Stimulated activated naive B cell treated with anti-CD40 and anti-IgM and Interleukin-4, amounts not matched to agents 10 μg/mL and 1 μg/mL and 100 μg/mL, for 72 hours (primary cell): ENCODE measurements at regions not wholly inside any gene's neighbourhood (a gene's known extent, or its start where the extent isn't known, plus 50 kb on each side); places are given as distances from the start of the nearest gene placed in this dataset.
"Not testable (repeated sequence)": the region's sequence is repeated elsewhere in the genome, so short reads cannot be mapped to it uniquely, and the experiment has no call there.

Experiments used
- ATAC-seq, 2 donors: fragments of 150-1000 bp; cut with Tn5 transposase; replicated peaks; 2 replicates each; pipeline ENCODE4 v1.10.0; 2021; ENCODE audit warnings: moderate library complexity in 1 of 2
- DNase-seq: peaks from one replicate; pipeline ENCODE4 v3.0.0; 2021
- H3K27ac Mint-ChIP-seq: one replicate; pipeline ENCODE4 v1.8.0; 2022; ENCODE audit warnings: mild to moderate bottlenecking, mixed read lengths
- H3K27me3 Mint-ChIP-seq, 2 donors: one replicate each; pipeline ENCODE4 v1.8.0; 2022; ENCODE audit warnings: mixed read lengths in 2 of 2
- H3K36me3 Mint-ChIP-seq, 2 donors: one replicate each; pipeline ENCODE4 v1.8.0; 2022; ENCODE audit warnings: mixed read lengths in 2 of 2, mild to moderate bottlenecking in 1 of 2
- H3K4me1 Mint-ChIP-seq, 2 donors: one replicate each; pipeline ENCODE4 v1.8.0; 2022; ENCODE audit warnings: mixed read lengths in 2 of 2, mild to moderate bottlenecking in 1 of 2
- H3K4me3 Mint-ChIP-seq, 2 donors: one replicate each; pipeline ENCODE4 v1.8.0; 2022; ENCODE audit warnings: mild to moderate bottlenecking in 2 of 2, mixed read lengths in 2 of 2, moderate library complexity in 1 of 2
- H3K9me3 Mint-ChIP-seq, 2 donors: one replicate each; pipeline ENCODE4 v1.8.0; 2022; ENCODE audit warnings: mixed read lengths in 2 of 2, mild to moderate bottlenecking in 1 of 2

DNA sequence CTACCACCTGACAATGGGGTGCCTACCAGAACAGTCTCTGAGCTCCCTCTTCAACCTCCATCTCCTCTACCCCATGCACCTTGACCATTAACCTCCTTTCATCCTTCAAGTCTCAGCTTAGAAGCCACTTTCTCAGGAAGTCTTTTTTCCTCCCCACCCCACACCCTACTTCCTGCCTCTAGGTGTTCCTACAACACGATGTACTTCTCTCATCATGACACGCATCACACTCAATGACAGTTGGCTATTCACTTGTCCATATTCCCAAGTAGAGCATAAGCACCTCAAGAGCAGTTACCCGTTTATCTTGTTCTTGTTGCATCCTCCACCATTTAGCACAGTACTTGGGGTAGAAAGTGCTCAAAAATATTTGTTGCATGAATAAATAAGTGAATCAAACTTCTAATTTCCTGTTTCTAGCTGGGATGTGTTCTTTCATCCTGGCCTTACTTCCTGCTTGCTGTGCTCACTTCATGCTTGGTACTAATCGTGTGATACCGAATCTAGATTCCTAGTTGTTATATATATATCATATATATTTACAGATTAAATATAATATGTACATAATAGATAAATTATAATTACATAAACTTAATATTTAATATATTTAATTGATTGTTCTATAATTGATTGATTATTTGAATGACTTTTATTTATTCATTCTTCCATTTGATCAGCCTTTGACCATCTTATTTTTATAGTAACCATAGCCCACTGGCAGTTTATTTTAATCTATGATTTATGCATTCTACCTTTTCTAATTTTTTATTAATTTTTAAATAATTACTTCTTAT lies 177.5 kb upstream of the TMEM45B start:
- H3K27ac Mint-ChIP-seq = no peak overlapping the region
- no peak for DNase-seq

DNA sequence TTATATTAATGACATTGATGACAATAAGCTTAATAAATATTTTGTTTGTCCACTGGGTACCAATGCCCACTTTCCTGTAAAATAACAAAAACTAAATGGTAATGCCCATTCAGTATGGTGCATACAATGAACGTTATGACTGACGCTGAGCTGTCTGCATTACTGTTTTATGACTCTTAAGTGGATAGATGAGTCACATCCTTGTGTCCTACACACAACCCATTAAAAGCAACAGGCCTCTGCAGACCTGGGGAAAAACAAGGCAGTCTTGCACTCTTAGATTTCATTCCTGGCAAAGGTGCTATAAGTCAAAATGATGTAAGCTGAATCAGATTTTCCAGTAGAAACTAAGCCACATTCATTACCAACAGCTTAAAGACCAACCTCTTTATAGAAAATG lies 176.3 kb upstream of the TMEM45B start:
- H3K27ac Mint-ChIP-seq = no peak overlapping the region
- ATAC-seq (no peak), DNase-seq (no peak)
- peaks cover 1 to 3% of the 10 kb centered on the region in 2 donors for H3K9me3 Mint-ChIP-seq
- no peak overlapping the region for H3K4me3 Mint-ChIP-seq
- no peaks in the 10 kb centered on the region for H3K4me1 Mint-ChIP-seq
- H3K27me3 Mint-ChIP-seq = peaks cover 0 to 9% of the 10 kb centered on the region in 2 donors
- H3K36me3 Mint-ChIP-seq = no peaks in the 10 kb centered on the region

More for the DNA sequence above, 177.5 kb upstream of the TMEM45B start:
- Mint-ChIP-seq H3K27me3 (peaks cover 0 to 8% of the 10 kb centered on the region in 2 donors), H3K4me1 (no peaks in the 10 kb centered on the region), H3K4me3 (no peak overlapping the region), H3K36me3 (no peaks in the 10 kb centered on the region), H3K9me3 (peaks cover 1 to 3% of the 10 kb centered on the region in 2 donors)
- no peak for ATAC-seq

DNA sequence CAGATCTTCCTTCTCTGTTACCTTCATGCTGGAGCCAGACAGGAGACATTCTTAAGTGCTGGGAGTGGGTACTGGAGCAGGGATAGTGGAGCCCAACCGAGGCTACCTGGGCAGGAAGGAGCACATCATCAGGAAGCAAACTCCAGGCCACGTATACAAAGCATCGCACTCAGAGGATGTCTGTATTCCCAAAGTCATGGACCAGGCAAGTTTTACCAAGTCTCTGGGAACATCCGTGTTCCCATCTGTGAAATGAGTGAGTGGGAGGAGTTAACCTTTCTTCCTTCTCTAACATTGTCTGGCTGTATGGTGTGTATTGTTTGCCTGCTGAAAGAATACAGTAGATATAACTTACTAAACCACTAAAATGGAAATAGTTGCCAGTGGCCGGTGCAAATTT lies 175.0 kb upstream of the TMEM45B start:
- H3K9me3 Mint-ChIP-seq = peaks cover 1 to 3% of the 10 kb centered on the region in 2 donors
- no peaks in the 10 kb centered on the region for H3K4me1 Mint-ChIP-seq
- H3K4me3 Mint-ChIP-seq = no peak overlapping the region
- no peaks in the 10 kb centered on the region for H3K36me3 Mint-ChIP-seq
- H3K27me3 Mint-ChIP-seq = peaks cover 2 to 11% of the 10 kb centered on the region in 2 donors
- H3K27ac Mint-ChIP-seq = no peak overlapping the region
- no peak for ATAC-seq
- no peak for DNase-seq

DNA sequence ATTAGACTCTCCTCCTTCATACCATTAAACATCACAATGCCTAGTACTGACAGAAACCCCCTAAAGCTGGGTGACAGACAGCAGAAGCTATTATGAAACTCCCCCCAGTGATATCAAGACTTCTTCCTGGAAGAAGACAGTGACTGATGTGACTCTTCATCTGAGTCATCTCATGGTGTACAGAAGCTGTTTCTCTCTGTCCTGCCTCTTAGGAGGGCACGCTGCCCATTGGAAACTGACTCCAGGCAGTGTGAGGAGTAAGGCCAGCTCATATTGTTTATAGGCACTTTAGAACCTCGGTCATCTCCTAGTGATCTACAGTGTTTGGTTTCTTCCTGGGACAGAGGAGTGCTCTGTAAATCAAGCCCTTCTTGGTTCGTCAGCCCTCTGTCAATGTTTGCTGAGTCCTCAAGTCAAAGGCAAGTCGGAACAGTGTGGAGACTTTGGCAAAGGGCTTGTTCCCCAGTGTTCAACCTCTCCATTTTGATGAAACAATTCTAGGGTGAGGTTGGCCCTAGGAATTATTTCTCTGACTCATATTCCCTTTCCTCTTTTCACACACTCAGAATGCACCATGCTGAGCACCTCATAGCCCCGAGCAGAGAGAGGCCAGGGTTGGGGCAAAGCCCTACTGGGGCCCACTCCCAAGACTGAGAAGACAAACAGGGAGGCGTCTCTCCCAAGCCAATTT lies 172.5 kb upstream of the TMEM45B start:
- Mint-ChIP-seq H3K36me3 (no peaks in the 10 kb centered on the region), H3K27me3 (peaks cover 7 to 13% of the 10 kb centered on the region in 2 donors), H3K4me1 (no peaks in the 10 kb centered on the region), H3K4me3 (no peak overlapping the region), H3K9me3 (peaks cover 0 to 4% of the 10 kb centered on the region in 2 donors), H3K27ac (no peak overlapping the region)
- no peak for DNase-seq
- no peak for ATAC-seq

DNA sequence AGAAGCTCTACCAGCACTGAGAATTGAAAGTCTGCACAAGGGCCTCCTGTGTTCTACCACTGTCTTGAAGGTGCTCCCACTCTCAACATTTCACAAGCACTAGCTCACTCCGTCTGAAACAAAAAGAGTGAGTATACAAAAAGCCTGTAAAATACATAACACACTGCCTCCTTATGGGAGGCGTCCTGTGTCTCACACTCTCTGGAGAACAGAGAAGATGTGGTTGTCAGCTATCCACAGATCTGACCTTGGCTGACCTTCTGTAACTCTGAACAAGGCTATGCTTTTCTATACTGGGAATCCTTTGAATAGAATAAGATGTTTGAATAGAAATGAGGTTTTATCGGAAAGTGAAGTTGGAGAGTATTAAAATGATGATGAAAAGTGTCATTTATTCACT lies 171.3 kb upstream of the TMEM45B start:
- ATAC-seq (no peak), DNase-seq (no peak)
- Mint-ChIP-seq H3K4me3 (no peak overlapping the region), H3K4me1 (no peaks in the 10 kb centered on the region), H3K36me3 (no peaks in the 10 kb centered on the region), H3K27ac (no peak overlapping the region), H3K27me3 (peaks cover 7 to 13% of the 10 kb centered on the region in 2 donors), H3K9me3 (peaks cover 0 to 4% of the 10 kb centered on the region in 2 donors)

DNA sequence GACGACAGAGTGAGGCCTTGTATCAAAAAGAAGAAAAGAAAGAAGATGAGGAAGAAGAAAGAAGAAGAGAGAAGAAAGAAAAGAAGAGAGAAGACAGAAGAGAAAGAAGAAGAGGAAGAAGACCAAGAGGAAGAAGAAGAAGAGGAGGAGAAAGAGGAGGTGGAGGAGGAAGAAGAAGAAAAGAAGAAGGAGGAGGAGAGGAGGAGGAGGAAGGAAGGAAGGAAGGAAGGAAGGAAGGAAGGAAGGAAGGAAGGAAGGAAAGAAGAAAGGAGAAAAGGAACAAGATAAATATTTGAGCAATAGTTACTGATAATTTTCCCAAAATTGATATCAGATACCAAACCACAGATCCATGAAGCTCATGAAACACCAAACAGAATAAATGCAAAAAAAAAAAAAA lies 169.7 kb upstream of the TMEM45B start:
- Mint-ChIP-seq H3K4me3 (no peak overlapping the region), H3K27ac (no peak overlapping the region), H3K36me3 (no peaks in the 10 kb centered on the region), H3K4me1 (no peaks in the 10 kb centered on the region), H3K9me3 (peaks cover 0 to 5% of the 10 kb centered on the region in 2 donors), H3K27me3 (peaks cover 7 to 13% of the 10 kb centered on the region in 2 donors)
- DNase-seq (no peak), ATAC-seq (no peak)

DNA sequence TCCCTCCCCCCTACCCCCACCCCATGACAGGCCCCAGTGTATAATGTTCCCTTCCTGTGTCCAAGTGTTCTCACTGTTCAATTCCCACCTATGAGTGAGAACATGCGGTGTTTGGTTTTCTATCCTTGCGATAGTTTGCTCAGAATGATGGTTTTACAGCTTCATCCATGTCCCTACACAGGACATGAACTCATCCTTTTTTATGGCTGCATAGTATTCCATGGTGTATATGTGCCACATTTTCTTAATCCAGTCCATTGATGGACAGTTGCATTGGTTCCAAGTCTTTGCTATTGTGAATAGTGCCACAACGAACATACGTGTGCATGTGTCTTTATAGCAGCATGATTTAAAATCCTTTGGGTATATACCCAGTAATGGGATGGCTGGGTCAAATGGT lies 165.6 kb upstream of the TMEM45B start:
- peaks cover 13 to 15% of the 10 kb centered on the region in 2 donors for H3K9me3 Mint-ChIP-seq
- not testable (repeated sequence) for H3K4me1 Mint-ChIP-seq

DNA sequence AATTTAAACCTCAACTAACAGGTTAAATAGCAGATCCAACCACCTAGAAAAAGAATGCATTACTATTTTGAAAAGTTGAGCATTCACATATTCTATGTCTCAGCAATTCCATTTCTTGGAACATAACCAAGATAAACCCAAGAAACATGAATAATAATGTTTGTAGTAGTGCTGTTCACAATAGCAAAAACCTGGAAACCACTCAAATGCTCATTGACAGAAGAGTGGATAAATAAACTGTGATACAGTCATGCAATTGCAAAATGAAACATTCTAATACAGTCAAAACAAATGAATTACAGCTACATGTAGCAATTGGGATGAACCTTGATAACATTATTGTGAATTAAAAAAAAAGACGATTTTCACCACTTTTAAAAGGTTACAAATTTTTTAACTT lies 162.8 kb upstream of the TMEM45B start:
- Mint-ChIP-seq H3K27me3 (peaks cover 8 to 19% of the 10 kb centered on the region in 2 donors), H3K9me3 (peaks cover 31% of the 10 kb centered on the region in 2 donors), H3K4me1 (no peaks in the 10 kb centered on the region), H3K4me3 (no peak overlapping the region), H3K36me3 (no peaks in the 10 kb centered on the region), H3K27ac (no peak overlapping the region)
- ATAC-seq (no peak), DNase-seq (no peak)

More for the DNA sequence above, 165.6 kb upstream of the TMEM45B start:
- H3K4me3 Mint-ChIP-seq, H3K27me3 Mint-ChIP-seq, H3K27ac Mint-ChIP-seq, H3K36me3 Mint-ChIP-seq, DNase-seq, ATAC-seq: not testable (repeated sequence)

DNA sequence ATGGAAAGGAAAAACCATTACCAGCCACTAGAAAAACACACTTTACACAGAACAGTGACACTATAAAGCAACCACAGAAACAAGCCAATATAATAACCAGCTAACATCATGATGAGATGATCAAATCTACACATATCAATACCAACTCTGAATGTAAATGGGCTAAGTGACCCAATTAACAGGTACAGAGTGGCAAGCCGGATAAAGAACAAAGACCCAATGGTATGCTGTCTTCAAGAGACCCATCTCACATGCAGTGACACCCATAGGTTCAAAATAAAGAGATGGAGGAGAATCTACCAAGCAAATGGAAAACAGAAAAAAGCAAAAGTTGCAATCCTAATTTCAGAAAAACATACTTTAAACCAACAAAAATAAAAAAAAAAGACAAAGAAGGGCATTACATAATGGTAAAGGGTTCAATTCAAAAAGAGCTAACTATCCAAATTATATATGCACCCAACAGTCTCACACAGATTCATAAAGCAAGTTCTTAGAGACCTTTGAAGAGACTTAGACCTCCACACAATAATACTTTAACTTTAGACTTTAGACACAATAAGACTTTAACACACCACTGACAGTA lies 160.3 kb upstream of the TMEM45B start:
- Mint-ChIP-seq H3K27me3 (peaks cover 8 to 19% of the 10 kb centered on the region in 2 donors), H3K4me3 (no peak overlapping the region), H3K36me3 (no peaks in the 10 kb centered on the region), H3K4me1 (no peaks in the 10 kb centered on the region), H3K27ac (no peak overlapping the region), H3K9me3 (peaks cover 29 to 34% of the 10 kb centered on the region in 2 donors)
- no peak for ATAC-seq
- no peak for DNase-seq

DNA sequence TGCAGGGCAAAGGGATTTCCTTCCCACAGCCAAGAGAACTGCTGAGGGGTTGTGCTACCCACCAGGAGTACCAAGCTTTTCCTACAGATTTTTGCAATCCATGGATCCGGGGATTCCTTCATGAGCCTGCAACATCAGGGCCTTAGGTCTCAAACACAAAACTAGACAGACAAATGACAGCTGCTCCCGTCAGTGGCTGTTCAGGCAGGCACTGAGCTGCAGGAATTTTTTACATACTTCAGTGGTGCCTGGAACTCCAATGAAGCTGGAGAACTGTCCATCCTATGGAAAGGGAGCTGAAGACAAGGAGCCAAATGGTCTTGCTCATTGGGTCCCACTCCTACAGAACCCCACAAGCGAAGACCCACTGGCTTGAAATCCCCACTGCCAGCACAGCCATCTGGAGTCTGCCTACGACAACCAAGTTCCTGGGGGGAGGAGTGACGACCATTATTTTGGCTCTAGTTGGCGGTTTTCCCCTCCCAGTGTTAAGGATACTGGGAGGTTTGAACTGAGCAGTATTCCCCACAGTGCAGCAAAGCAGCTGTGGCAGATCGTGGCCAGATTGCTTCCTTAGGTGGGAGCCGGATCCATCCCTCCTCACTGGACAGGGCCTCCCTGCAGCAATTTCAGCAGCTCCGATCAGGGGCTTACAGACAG lies 157.7 kb upstream of the TMEM45B start:
- ATAC-seq (no peak), DNase-seq (no peak)
- Mint-ChIP-seq H3K9me3 (peaks cover 35 to 38% of the 10 kb centered on the region in 2 donors), H3K4me3 (no peak overlapping the region), H3K27me3 (peaks cover 8 to 19% of the 10 kb centered on the region in 2 donors), H3K27ac (no peak overlapping the region), H3K4me1 (no peaks in the 10 kb centered on the region), H3K36me3 (no peaks in the 10 kb centered on the region)

DNA sequence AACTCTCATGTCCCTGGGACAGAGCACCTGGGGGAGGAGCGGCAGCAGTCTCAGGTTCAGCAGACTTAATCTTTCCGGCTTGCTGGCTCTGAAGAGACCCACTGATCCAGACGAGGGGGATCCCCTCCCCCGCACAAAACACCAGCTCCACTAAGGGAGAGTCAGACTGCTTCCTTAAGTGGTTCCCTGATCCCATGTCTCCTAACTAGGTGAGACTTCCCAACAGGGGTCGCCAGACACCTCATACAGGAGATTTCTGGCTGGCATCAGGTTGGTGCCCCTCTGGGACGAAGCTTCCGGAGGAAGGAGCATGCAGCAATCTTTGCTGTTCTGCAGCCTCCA lies 157.2 kb upstream of the TMEM45B start:
- ATAC-seq = no peak
- no peaks in the 10 kb centered on the region for H3K4me1 Mint-ChIP-seq
- peaks cover 8 to 19% of the 10 kb centered on the region in 2 donors for H3K27me3 Mint-ChIP-seq
- peaks cover 36 to 37% of the 10 kb centered on the region in 2 donors for H3K9me3 Mint-ChIP-seq
- H3K4me3 Mint-ChIP-seq = no peak overlapping the region
- DNase-seq = no peak
- no peaks in the 10 kb centered on the region for H3K36me3 Mint-ChIP-seq
- no peak overlapping the region for H3K27ac Mint-ChIP-seq

DNA sequence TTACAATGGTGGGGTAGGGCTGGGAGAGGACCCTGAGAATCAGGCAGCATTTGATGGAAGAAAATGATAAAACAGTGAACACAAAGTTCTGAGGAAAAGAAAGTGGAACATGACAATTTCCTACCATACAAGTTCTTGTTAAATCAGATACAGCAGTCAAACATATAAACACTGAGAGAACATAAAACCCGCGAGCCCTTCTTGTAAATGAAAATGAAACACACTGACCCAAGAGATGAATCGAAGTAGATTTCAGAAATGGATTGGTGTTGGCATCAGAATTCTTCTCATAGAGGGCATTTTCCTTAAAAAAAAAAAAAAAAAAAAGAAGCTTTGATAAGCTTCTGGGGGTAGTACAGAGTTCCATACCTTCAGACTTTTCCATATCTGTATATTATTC lies 134.7 kb upstream of the TMEM45B start:
- Mint-ChIP-seq H3K9me3 (peaks cover 0 to 3% of the 10 kb centered on the region in 2 donors), H3K27me3 (peaks cover 11 to 12% of the 10 kb centered on the region in 2 donors), H3K4me3 (no peak overlapping the region), H3K36me3 (no peaks in the 10 kb centered on the region), H3K4me1 (no peaks in the 10 kb centered on the region), H3K27ac (no peak overlapping the region)
- no peak for DNase-seq
- ATAC-seq = no peak

DNA sequence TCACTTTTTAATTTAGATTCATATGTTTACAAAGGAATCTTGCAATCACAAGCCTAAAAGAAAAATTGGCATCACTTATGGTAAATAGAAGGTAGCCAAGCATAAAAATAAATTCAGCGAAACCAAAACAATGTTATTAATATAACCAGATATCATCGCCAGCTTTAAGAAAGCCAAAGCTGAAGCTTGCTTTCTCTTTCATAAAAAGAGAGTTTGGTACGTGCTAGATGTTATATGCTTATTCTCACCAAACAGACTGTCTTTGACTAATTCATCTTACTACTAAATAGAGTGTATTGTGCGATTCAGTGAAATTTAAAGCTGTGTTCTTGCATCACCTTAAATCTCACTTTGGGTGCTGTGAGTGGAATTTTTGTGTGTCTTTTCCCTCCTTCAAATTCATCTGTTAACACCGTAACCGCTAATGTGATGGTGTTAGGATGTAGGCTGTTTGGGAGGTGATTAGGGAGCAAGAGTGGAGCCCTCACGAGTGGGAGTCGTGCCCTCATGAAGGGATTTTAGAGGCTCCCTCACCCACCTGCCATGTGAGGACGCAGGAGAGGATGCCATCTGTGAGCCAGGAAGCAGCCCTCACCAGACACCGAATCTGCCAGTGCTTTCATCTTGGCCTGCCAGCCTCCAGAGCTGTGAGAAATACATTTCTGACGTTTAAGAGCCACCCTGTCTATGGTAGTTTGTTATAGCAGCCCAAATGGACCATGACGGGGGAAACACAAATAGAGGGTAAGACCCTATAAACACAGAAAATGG lies 134.1 kb upstream of the TMEM45B start:
- Mint-ChIP-seq H3K4me3 (no peak overlapping the region), H3K27me3 (peaks cover 5 to 6% of the 10 kb centered on the region in 2 donors), H3K9me3 (peaks cover 0 to 3% of the 10 kb centered on the region in 2 donors), H3K36me3 (no peaks in the 10 kb centered on the region), H3K27ac (no peak overlapping the region), H3K4me1 (no peaks in the 10 kb centered on the region)
- ATAC-seq (no peak), DNase-seq (no peak)

DNA sequence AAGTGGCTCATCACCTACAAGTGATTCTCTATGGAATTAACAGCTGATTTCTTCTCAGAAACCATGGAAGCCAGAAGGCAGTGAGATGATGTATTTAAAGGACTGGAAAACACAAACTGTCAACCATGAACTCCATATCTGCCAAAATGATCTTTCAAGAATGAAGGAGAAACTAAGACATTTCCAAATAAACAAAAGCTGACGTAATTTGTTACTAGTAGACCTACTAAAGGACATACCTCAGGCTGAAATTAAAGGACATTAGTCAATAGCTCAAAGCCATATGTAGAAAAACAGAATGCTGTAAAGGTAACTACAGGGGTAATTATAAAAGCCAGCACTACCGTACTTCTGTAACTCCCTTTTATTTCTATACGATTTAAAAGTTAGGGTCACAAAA lies 129.4 kb upstream of the TMEM45B start:
- Mint-ChIP-seq H3K27me3 (peaks cover 7 to 9% of the 10 kb centered on the region in 2 donors), H3K9me3 (peaks cover 0 to 2% of the 10 kb centered on the region in 2 donors), H3K4me1 (no peaks in the 10 kb centered on the region), H3K27ac (no peak overlapping the region), H3K36me3 (no peaks in the 10 kb centered on the region), H3K4me3 (no peak overlapping the region)
- no peak for DNase-seq
- no peak for ATAC-seq
